RPMI7951 (cell line): ENCODE measurements at regions not wholly inside any gene's neighbourhood (a gene's known extent, or its start where the extent isn't known, plus 50 kb on each side); places are given as distances from the start of the nearest gene placed in this dataset.

Experiments used
- DNase-seq: peaks from one replicate; pipeline ENCODE4 v3.0.0-alpha.2; 2012; ENCODE audit warnings: low read depth

DNA sequence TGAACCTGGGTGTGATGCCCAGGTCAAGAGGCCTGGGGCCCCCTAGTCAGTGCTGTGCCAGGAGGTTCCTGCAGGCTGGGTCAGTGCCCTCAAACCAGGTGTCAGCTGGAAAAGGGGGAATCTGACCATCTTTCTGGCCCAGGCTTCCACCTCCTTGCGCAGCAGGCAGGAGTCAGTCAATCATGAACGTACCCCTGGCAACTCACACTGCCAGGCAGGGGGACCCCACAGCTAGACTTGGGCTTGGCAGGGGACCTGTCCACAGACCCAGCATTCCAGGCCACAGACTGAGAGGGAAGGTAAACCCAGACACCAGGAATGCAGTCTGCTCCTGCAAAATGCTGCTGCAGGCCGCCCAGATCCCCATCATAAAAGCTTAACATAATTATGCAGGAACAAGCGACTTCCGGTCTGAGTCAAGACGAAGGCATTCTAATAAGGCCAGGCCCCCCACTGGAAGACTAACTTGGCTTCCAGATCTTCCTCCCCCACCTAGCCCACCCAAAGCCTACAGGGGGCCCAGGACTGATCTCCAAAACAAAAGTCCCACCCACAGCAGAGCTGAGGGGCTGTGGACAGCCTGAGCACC lies 156.3 kb downstream of the BCOR start:
- DNase-seq: peak; percentile 53

DNA sequence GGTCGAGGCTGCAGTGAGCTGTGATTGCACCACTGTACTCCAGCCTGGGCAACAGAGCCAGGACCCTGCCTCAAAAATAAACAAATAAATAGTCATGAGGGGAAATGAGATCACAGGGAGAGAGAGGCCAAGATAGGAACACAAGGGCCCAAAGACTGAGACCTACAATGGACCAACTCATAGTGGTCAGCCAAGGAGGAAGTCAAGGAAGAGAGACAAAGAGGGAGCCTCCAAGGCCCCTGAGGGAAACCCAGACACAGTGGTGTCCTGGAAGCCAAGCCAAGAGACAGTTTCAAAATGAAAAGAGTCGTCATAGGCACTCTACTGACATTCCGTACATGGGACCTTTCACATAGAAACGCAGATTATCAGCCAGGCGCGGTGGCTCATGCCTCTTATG lies 153.3 kb downstream of the BCOR start:
- peak; percentile 39 for DNase-seq

DNA sequence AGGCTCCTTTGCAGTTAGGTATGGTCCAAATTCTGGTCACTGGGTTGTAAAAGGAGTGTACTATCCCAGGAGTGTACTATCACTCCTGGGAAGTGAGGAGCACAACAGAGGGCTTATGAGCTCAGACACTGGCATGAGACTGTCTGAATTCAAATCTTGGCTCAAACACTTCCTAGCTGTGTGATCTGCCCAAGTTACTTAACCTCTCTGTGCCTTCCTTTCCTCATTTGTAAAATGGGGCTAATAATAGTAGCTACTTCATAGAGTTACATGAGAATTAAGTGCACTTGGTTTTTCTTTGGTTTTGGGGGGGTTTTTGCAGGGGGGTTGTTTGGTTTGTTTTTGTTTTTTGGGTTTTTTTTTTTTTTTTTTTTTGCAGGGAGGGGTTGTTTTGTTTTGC lies 152.0 kb downstream of the BCOR start:
- no peak for DNase-seq

DNA sequence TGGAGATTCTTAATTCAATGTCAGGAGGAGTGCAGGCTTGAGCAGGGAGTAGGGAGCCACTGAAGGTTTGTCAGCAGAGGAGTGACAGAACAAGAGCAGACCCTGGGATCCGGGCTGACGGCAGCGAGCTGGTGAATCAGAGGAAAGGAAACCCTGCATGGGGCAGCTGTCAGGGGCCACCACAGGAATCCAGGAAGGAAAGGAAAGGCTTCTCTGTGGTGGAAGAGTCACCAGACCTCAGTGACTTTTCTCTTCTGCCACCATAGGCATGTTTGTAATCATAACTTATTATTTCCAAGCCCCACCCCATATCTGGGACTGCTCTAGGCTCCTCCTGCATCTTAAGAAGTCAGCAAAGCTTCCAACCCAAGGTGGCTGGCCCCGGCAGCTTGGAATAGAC lies 150.9 kb downstream of the BCOR start:
- DNase-seq: peak; percentile 89

DNA sequence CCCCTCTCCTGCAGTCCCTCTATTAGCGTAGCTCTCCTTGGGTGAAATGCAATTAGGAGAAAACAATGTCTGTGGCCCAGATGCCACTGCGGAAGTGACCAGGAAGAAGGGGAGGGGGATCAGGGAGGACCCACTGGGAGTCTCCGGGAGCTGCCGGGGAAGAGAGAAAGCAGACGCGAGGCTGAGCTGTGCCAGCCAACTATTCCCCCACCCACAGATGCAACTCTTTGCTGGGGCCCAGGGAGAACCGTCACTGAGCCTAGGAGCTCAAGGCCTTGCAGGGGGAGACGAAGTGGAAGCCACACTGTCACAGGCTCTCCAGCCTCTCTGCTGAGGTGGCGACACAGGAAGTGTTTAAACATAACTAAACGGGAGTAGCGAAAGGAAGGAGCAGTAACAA lies 149.2 kb downstream of the BCOR start:
- no peak for DNase-seq

DNA sequence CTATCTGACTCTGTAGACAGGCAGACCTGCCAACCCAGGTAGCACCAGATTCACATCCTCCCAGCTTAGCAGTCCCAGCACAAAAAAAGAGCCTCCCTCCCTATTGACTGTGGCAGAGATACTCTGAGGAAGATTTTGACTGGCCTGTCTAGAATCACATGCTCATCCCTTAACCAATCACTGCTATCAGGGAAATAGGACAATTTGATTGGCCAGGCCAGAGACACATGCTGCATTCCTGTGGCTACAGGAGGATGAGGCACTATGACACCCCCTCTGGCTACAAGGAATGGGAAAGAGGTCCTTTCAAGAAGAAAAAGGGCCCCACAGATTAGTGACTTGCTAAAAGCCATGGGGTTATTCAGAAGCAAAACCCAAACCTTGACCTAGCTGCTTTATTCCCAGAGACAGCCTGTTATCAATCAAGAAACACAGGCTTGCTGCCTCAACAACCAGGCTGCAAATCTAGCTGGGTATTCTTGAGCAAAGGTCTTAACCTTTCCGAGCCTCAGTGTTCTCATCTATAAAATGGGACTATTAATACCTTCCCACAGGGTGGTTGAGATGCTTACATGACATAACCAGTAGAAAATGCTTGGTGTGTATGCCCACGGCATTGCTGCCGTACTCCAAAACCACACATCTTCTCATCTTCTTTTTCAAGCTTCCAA lies 147.6 kb downstream of the BCOR start:
- DNase-seq: peak; percentile 73

DNA sequence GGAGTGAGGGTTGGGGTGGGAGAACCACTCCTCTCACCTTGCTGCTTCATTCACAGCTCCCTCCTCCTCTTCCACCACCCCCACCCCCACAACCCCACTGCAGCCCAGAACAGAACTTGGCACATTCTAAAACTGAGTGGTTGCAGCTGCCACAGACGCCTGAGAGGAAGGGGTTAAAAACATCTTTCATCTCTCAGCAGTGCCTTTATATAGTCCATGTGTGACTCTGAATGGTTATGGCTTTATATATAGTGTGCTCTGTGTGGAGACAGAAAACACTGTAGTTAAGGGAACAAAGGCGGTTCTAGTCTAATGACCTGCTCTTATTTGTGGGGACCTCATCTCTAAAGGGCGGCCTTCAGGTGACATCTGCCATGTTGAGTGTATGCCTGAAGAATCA lies 144.8 kb downstream of the BCOR start:
- no peak for DNase-seq

DNA sequence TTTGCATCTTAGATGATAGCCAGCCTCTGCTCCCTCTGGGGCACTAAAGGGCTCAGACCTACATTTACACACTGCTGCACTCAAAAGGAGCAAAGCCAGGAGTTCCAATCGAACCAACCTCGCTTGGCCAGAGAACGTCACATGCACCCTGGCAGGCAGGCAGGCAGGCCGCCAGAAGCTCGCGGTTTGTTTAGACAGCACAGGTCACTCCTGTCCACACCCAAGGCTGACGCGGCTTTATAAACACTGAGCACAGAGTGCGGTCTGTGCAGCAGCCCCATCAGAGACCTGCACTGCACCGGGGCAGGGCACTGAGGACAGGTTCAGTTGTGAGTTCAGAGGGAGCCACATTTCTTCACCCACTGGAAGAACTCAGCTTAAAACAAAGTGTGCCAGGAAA lies 143.9 kb downstream of the BCOR start:
- DNase-seq: peak; percentile 47

DNA sequence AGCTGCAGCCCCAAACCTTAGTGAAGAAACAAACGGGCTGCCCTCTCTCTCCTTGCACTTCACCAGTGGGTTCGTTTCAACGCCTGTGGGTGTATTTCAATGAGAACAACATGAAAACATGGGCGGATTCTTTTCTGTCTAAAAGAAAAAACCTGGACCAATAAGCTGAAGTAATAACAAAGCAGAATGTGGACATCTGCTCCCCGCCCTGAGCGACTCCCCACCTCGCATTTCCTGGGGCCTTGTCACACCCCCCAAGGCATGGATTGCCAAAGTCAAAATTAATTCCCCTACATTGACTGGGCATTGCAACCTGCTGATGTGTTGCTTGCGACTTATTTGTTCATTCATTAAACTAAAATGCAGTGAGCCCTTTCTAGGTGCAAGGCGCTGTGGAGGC lies 142.9 kb downstream of the BCOR start:
- DNase-seq: no peak

DNA sequence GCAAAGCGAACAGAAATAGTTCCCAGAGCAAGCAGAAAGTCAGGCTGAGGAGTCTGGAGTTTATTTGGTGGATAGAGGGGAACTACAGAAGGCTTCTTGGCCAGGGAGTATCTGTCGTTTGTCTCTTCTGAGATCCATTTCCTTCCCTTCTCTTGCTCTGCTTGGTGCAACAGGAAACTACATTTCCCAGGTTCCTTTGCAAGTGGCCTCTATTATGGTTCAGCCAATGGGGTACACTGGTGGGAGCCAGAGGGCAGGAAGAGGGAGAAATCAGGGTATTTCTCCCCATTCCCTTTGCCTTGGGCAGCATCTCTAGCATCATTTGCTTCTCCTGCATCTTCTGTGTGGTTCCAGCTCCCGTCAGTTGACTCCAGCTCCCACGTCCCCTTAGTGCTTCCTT lies 142.1 kb downstream of the BCOR start:
- no peak for DNase-seq

DNA sequence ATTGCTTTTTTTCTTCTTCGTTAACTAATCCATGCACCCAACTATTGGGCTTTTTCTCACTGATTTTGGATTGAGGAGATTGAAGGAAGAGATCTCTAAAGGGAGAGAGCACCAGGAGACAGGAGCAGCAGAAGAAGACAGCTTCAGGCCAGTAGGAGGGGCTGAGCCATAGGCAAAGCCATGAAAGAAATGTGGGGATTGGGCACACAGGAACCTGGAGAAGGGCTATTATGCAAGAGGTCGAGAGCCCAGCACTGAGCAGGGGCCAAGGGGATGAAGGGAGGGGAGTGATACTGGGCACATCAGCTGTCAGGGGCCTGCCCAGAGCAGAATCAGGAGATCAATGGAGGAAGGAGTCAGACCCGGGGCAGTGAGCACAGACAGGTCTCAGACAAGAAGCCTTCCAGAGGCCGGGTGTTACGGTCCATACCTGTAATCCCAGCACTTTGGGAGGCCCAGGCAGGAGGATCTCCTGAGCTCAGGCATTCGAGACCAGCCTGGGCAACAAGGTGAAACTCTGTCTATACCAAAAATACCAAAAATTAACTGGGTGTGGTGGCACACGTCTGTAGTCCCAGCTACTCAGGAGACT lies 140.9 kb downstream of the BCOR start:
- no peak for DNase-seq

DNA sequence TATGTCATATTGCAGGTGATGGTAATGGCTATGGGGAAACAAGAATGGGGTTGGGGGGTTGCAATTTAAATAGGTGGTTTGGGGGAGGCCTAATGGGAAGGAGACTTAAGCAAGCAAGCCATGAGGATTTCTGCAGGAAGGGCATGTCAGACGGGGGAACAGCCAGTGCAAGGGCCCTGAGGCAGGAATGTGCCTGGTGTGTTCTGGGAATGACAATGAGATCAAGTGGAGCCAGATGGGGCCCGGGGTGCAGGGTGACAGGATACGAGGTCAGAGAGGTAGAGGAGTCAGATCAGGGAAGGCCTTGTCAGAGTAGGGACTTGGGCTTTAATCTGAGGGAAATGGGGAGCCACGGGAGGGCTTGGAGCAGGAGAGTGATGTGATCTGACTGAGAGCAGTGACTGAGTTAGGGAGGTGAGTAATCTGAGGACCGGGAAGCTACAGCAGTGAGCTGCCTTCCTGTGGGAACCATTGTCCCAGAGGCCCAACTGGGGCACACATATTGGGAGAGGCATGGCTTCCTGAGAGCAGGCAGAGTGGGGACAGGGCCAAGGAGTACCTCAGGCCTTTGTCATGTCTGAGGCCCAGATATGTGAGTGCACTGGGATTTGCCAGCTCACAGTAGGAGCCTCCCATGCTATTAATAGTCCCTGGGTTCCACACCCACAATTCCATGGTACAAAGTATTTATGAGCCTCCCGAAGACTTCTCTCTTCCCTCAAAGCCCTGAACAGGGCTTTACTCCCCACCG lies 139.8 kb downstream of the BCOR start:
- peak; percentile 60 for DNase-seq

DNA sequence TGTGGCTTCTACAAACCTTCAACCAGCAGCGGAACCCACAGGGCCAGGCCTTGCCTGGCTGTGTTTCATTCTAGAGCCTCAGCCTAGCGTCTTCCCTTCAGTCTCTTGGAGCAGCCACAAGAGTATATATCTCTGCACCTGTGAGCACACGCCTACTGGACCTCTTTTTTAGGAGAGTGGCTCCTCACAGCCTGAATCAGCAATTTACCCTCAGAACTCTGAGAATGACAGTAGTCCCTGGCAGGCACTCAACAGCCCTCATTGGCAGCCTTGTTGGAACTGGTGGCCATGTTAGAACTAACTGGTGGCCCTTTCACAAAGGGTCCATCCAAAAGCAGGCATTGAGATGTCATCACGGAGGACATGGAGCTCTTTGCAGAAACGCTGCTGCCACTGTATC lies 138.9 kb downstream of the BCOR start:
- no peak for DNase-seq

DNA sequence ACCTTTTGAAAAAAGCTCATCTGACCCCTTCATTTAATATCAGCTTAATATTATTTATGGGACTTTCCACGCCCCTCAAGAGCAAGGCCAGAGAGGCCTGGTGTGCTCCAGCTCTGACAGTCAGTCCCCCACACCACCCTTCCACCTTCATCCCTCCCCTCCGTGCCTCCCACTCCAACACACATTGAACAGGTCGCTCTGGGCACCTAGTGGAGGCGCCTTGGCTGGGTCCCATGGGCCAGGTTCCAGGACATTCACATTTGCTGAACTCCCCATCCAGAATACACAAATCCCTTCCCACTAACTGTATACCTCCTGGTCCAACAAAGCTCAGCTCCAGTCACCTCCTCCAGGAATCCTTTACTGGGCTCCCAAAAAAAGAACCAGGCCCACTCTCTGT lies 137.5 kb downstream of the BCOR start:
- DNase-seq: no peak

DNA sequence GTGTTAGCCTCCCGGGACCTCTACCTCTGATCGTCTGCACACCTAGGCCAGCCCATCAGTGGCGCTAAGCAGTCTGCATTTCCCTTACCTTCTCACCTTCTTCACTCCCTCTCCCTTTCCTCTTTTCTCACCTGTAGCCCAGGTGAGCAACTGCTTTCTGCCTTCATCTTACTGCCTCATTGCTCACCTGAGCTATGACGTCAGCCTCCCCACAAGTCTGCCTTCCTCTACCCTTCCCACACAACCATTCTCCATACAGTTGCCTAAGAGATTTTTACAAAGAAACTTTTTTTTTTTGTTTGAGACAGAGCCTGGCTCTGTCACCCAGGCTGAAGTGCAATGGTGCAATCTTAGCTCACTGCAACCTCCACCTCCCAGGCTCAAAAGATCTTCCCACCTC lies 136.3 kb downstream of the BCOR start:
- no peak for DNase-seq

DNA sequence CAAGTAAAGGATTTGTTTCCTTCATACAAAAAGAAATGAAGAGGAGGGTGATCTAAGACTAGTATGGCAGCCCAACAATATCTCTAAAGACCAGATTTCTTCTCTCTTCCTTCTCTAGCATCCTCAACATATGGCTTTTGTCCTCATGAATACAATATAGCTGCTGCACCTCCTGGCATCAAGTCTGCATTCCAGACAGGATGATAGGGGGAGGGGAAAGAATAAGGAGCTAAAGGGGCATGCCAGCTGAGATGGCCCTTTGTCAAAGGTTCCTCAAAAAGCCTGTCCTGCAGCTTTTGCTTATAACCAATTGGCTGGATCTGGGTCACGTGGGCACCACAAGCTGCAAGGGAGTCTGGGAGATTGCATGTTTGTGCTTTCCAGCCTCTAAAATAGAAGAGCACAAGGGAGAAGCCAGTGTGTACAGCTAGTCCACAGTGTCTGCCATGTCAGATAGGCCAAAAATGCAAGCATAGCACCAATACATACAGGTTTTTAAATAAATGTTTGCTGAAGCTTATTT lies 132.6 kb downstream of the BCOR start:
- no peak for DNase-seq

DNA sequence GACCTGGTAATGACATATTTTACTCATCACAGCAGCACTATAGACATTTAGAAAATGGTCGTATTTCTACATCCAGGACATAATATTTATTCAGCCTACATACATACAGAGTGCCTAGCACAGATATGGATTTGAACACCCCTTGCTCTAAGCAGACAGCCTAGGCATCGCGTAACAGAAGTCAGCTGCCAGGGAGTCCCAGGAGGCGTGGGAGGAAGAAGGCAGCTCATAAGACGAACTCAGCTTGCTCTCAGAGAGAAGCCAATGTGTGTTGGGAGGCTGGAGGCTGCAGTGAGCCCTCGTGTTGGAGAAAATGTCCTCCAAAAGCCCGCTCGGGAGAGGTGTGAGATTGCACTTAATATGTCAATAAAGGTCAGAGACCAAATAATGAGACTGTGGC lies 131.6 kb downstream of the BCOR start:
- no peak for DNase-seq

DNA sequence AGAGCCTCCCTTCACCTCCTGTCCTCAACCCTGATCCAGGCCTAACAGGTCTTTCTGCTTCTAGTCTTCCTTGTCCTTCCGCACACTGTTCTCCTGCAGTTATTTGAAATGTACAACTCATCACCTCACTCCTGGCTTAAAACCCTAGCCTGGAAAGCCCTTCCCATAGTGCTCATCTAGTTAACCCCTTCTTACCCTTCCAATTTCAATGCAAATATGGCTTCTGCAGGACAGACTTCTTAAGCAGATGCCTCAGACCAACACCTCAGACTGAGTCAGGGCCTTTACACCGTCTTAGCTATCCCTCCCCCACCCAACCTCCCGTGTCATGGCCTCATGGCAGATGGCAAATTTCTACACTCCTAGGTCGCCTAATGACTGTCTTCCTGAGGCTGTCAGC lies 130.4 kb downstream of the BCOR start:
- no peak for DNase-seq

DNA sequence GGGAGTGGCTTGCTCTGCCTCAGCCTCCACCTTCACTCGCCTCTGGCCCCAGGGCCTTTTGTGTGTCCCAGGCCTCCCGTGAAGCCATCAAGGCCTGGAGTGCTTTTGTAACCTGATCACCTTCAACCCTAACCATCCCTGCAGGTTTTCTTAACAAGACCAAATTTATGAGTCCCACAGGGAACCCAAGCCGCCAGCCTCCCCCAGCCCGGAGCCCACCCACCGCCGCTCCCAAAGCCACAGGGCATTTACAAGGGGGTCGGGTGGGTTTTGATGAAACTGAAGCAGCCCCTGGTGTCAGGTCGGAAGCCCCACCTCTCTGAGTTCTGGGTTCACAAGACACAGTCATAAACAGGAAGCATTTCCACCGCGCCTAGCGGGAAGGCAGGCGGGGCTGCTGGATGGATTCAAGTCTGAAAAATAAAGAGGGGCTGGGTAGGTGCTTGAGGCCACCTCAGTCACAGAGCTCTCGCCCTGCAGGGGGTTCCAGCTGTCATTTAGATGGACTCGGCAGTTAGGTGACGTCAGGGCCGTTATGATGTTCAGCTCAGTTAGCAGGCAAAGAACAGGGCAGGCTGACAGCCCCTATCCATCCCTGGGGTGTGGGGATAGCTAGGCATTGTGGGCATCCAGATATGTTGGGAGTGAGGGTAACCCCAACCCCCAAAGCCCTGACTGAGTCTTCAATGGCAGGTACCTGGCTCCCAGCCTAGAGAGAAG lies 128.5 kb downstream of the BCOR start:
- DNase-seq: no peak

DNA sequence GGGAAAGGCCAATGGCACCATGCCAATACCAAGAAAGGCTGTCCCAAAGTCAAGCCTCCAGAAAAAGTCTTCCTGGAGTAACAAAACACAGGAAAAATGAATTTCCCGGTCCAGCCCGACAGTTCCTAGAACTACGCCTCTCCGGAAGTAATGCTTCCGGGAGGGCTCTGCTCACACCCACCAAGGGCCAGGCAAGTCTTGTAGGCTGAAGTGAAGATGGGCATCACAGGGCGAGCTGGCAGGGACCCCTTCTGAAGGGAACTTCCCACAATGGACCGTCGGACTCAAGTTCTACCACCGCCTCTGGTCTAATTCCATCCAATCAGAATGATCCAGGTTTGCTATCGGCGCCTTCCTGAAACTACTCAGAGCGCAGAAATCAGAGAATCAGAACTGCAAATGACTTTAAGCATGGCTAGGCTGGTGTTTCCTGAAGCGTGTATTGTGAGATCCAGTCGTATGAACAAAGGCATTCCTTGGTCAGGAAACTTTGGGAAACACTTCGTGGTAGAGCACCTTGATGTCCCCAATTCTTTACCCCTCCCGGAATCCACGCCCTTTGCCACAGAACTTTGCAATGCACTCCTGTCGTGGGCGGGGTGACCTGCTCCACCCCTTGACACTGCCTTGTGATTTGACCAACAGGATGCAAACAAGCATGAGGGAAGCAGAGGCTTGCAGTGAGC lies 127.8 kb downstream of the BCOR start:
- DNase-seq: no peak

DNA sequence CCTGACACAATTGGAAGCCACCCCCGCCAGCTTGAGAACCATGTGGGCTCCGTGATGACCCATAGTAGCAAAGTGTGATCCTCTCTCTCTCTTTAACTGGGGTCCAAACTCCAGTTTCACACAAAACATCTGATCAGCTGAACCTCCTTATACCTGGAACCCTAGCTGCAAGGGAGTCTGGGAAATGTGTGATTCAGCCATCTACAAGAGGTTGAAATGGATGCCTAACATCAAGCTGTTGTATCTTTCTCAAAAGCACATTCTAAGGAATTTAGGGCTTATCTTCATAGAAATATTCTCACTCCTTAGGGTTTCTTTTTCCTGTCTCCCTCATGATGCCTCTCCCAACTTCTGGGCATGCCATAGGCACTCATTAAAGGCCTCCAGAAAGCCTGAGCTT lies 126.0 kb downstream of the BCOR start:
- DNase-seq: no peak
